H9 (cell line): ENCODE measurements at regions not wholly inside any gene's neighbourhood (a gene's known extent, or its start where the extent isn't known, plus 50 kb on each side); places are given as distances from the start of the nearest gene placed in this dataset.

ENCODE experiments used
- DNase-seq: peaks from one replicate; pipeline ENCODE4 v3.0.0-alpha.2; 2017
- H2AFZ ChIP-seq: one replicate; pipeline ENCODE4 v1.6.1; 2013; ENCODE audit warnings: mild to moderate bottlenecking, low read length, control low read depth, moderate library complexity
- H2AK5ac ChIP-seq: 2 replicates; pipeline ENCODE4 v1.6.1; 2013; ENCODE audit warnings: low read length, control low read depth, mixed read lengths; ENCODE audit not compliant: insufficient read length
- H2BK120ac ChIP-seq: one replicate; pipeline ENCODE4 v1.6.1; 2013; ENCODE audit warnings: low read depth, mild to moderate bottlenecking, low read length, control low read depth, inconsistent platforms; ENCODE audit not compliant: poor library complexity, severe bottlenecking
- H2BK12ac ChIP-seq: 2 replicates; pipeline ENCODE4 v1.6.1; 2013; ENCODE audit warnings: low read length, control low read depth, mixed read lengths, low read depth; ENCODE audit not compliant: insufficient read length
- H2BK15ac ChIP-seq: 2 replicates; pipeline ENCODE4 v1.6.1; 2013; ENCODE audit warnings: low read depth, low read length, control low read depth
- H2BK20ac ChIP-seq: one replicate; pipeline ENCODE4 v1.6.1; 2013; ENCODE audit warnings: low read depth, mild to moderate bottlenecking, low read length, control low read depth, inconsistent platforms; ENCODE audit not compliant: poor library complexity, severe bottlenecking
- H2BK5ac ChIP-seq: 2 replicates; pipeline ENCODE4 v1.6.1; 2013; ENCODE audit warnings: low read length, control low read depth, mixed read lengths; ENCODE audit not compliant: insufficient read length
- H3K14ac ChIP-seq: 2 replicates; pipeline ENCODE4 v1.6.1; 2013; ENCODE audit warnings: low read length, control low read depth; ENCODE audit not compliant: insufficient read depth
- H3K18ac ChIP-seq: 2 replicates; pipeline ENCODE4 v1.6.1; 2013; ENCODE audit warnings: low read depth, mild to moderate bottlenecking, mixed read lengths, low read length, control low read depth; ENCODE audit not compliant: insufficient read length
- H3K23ac ChIP-seq: 2 replicates; pipeline ENCODE4 v1.6.1; 2013; ENCODE audit warnings: low read length, control low read depth, mixed read lengths, low read depth; ENCODE audit not compliant: insufficient read length
- H3K23me2 ChIP-seq: 2 replicates; pipeline ENCODE4 v1.6.1; 2013; ENCODE audit warnings: low read depth, mild to moderate bottlenecking, mixed read lengths, low read length, control low read depth; ENCODE audit not compliant: insufficient read length, poor library complexity, severe bottlenecking
- H3K27ac ChIP-seq: 2 replicates; pipeline ENCODE4 v1.5.1; 2013; ENCODE audit warnings: low read length, control low read depth, mixed read lengths, low read depth; ENCODE audit not compliant: insufficient read length
- H3K27me3 ChIP-seq: 2 replicates; pipeline ENCODE4 v1.6.1; 2013; ENCODE audit warnings: low read length, control low read depth, inconsistent platforms; ENCODE audit not compliant: insufficient read depth
- H3K4ac ChIP-seq: 2 replicates; pipeline ENCODE4 v1.6.1; 2013; ENCODE audit warnings: low read depth, mild to moderate bottlenecking, control low read depth, inconsistent platforms, low read length, moderate library complexity
- H3K4me1 ChIP-seq: 2 replicates; pipeline ENCODE4 v1.6.1; 2013; ENCODE audit warnings: low read length, control low read depth, inconsistent platforms; ENCODE audit not compliant: insufficient read depth
- H3K4me2 ChIP-seq: 2 replicates; pipeline ENCODE4 v1.6.1; 2013; ENCODE audit warnings: low read length, control low read depth, mixed read lengths; ENCODE audit not compliant: insufficient read length, insufficient read depth
- H3K56ac ChIP-seq: 2 replicates; pipeline ENCODE4 v1.6.1; 2013; ENCODE audit warnings: low read depth, mild to moderate bottlenecking, mixed read lengths, low read length, control low read depth; ENCODE audit not compliant: insufficient read length
- H3K79me1 ChIP-seq: 2 replicates; pipeline ENCODE4 v1.6.1; 2013; ENCODE audit warnings: low read depth, mild to moderate bottlenecking, moderate library complexity, low read length, control low read depth, inconsistent platforms; ENCODE audit not compliant: insufficient read depth, poor library complexity, severe bottlenecking
- H3K79me2 ChIP-seq: 2 replicates; pipeline ENCODE4 v1.6.1; 2013; ENCODE audit warnings: low read length, control low read depth, inconsistent platforms; ENCODE audit not compliant: insufficient read depth
- H3K9ac ChIP-seq: 2 replicates; pipeline ENCODE4 v1.6.1; 2013; ENCODE audit warnings: low read length, control low read depth, mixed read lengths; ENCODE audit not compliant: insufficient read length; ENCODE audit errors: extremely low read depth
- H3K9me3 ChIP-seq: one replicate; pipeline ENCODE4 v1.6.1; 2013; ENCODE audit warnings: low read depth, low read length, inconsistent platforms; ENCODE audit not compliant: control insufficient read depth
- H3T11ph ChIP-seq: one replicate; pipeline ENCODE4 v1.6.1; 2013; ENCODE audit warnings: mild to moderate bottlenecking, low read length, control low read depth, inconsistent platforms
- H4K20me1 ChIP-seq: one replicate; pipeline ENCODE4 v1.6.1; 2013; ENCODE audit not compliant: control insufficient read depth, insufficient read length, insufficient read depth
- H4K5ac ChIP-seq: 2 replicates; pipeline ENCODE4 v1.6.1; 2013; ENCODE audit warnings: low read depth, mild to moderate bottlenecking, mixed read lengths, low read length, control low read depth; ENCODE audit not compliant: insufficient read length
- H4K8ac ChIP-seq: replicated peaks from 2 replicates; pipeline ENCODE4 v1.6.1; 2013; ENCODE audit warnings: low read length, control low read depth, mixed read lengths, low read depth; ENCODE audit not compliant: insufficient read length
- H4K91ac ChIP-seq: 2 replicates; pipeline ENCODE4 v1.6.1; 2013; ENCODE audit warnings: low read depth, mild to moderate bottlenecking, moderate library complexity, mixed read lengths, low read length, control low read depth; ENCODE audit not compliant: insufficient read length
- H3K27ac Mint-ChIP-seq, 3 experiments: 2 replicates in 2 of 3; 3 replicates in 1 of 3; pipeline ENCODE4 v1.8.0; 2020 to 2021; ENCODE audit warnings: mixed read lengths in 3 of 3, mild to moderate bottlenecking in 1 of 3, moderate library complexity in 1 of 3
- H3K27me3 Mint-ChIP-seq: 2 replicates; pipeline ENCODE4 v1.8.0; 2021; ENCODE audit warnings: low read depth, mild to moderate bottlenecking, moderate library complexity, mixed read lengths
- H3K36me3 Mint-ChIP-seq, 3 experiments: 2 replicates in 2 of 3; 3 replicates in 1 of 3; pipeline ENCODE4 v1.8.0; 2020 to 2021; ENCODE audit warnings: low read depth in 3 of 3, mixed read lengths in 3 of 3; ENCODE audit not compliant: insufficient read depth in 1 of 3
- H3K4me1 Mint-ChIP-seq, 2 experiments: 2 replicates each; pipeline ENCODE4 v1.8.0; 2020; ENCODE audit warnings: mixed read lengths in 2 of 2
- H3K4me3 Mint-ChIP-seq, 2 experiments: 2 replicates in 1 of 2; 3 replicates in 1 of 2; pipeline ENCODE4 v1.8.0; 2020 to 2021; ENCODE audit warnings: mild to moderate bottlenecking in 2 of 2, mixed read lengths in 2 of 2, moderate library complexity in 1 of 2
- H3K9me3 Mint-ChIP-seq, 2 experiments: 2 replicates in 1 of 2; 3 replicates in 1 of 2; pipeline ENCODE4 v1.8.0; 2020; ENCODE audit warnings: mild to moderate bottlenecking in 2 of 2, mixed read lengths in 2 of 2, moderate library complexity in 1 of 2
- WGBS: extraction: QIAGEN DNeasy Blood & Tissue Kit; methylation state at CpG from one replicate; pipeline ENCODE4 v1.1.7; 2013; ENCODE audit warnings: missing lambda C conversion rate, low lambda C conversion rate, mixed read lengths; ENCODE audit not compliant: insufficient read length; ENCODE audit errors: extremely low coverage; 5-methylcytosine and 5-hydroxymethylcytosine counted together
- TF ChIP-seq, protein P1 (sequence below): fragments of 200-600 bp; sonication (generic); conservative IDR thresholded peaks from 3 replicates; pipeline ENCODE4 v1.8.0; 2021; ENCODE audit warnings: antibody characterized with exemption, mild to moderate bottlenecking

DNA sequence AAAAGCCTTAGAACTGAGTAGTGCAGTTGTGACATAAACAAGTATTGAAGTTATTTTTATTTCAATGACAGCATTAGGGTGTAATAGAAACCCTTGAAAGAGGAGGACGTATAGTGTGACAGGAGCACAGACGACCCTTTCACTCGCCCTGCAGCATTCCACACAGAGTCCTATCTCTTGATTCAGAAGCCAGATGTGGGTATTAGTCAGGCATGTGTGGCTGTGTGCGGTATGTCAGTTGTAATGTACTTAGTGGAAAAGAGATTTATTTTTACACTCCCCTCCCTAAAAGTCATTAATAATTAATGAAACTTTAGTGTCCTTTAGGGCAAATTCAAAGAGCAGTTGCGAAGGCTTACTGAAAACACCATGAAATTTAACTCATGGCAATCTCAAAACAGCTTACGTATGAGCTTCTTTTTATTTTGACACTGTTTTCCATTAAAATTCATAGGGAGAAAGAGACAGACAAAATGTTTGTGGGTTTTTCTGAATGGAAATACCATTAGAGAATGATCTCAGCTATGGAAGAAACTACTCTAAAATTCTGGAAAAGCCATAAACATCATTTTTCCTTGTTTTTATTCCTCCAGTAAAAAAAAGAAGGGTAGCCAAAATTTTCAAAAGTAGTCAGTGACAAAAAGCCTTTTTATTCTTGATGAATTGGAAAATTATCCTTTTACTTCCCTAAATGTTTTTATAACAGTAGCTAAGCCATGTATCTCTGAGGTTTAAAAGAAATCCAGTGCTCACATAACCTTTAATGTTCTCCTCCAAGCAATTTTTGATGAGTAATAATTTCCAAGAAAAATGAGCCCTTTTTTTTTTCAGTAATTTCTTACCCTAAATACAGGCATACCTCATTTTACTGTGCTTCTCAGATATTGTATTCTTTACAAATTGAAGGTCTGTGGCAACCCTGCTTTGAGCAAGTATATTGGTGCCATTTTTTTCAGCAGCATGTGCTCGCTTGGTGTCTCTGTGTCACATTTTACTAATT, 84.0 kb upstream of the DSEL start:
- peaks cover 31 to 37% of the 10 kb centered on the region in 2 experiments for H3K9me3 Mint-ChIP-seq
- TF ChIP-seq, protein P1, sequence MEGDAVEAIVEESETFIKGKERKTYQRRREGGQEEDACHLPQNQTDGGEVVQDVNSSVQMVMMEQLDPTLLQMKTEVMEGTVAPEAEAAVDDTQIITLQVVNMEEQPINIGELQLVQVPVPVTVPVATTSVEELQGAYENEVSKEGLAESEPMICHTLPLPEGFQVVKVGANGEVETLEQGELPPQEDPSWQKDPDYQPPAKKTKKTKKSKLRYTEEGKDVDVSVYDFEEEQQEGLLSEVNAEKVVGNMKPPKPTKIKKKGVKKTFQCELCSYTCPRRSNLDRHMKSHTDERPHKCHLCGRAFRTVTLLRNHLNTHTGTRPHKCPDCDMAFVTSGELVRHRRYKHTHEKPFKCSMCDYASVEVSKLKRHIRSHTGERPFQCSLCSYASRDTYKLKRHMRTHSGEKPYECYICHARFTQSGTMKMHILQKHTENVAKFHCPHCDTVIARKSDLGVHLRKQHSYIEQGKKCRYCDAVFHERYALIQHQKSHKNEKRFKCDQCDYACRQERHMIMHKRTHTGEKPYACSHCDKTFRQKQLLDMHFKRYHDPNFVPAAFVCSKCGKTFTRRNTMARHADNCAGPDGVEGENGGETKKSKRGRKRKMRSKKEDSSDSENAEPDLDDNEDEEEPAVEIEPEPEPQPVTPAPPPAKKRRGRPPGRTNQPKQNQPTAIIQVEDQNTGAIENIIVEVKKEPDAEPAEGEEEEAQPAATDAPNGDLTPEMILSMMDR = no peak
- no peak overlapping the region for H3K4me3 Mint-ChIP-seq
- Histone ChIP-seq H3T11ph (no peak overlapping the region), H4K91ac (no peak overlapping the region), H3K23ac (no peak overlapping the region), H3K27me3 (no peaks in the 10 kb centered on the region), H3K79me1 (no peaks in the 10 kb centered on the region), H3K4ac (no peak overlapping the region), H3K4me1 (no peaks in the 10 kb centered on the region), H4K20me1 (no peaks in the 10 kb centered on the region), H3K27ac (no peak overlapping the region), H3K14ac (no peak overlapping the region), H2AFZ (no peak overlapping the region), H2BK120ac (no peak overlapping the region), H2BK12ac (no peak overlapping the region), H3K23me2 (no peaks in the 10 kb centered on the region), H4K5ac (no peak overlapping the region), H2AK5ac (no peak overlapping the region), H2BK5ac (no peak overlapping the region), H3K79me2 (no peaks in the 10 kb centered on the region), H3K9me3 (peaks cover 8% of the 10 kb centered on the region), H3K9ac (no peak overlapping the region), H2BK20ac (no peak overlapping the region), H3K18ac (no peak overlapping the region), H2BK15ac (no peak overlapping the region), H3K56ac (no peak overlapping the region), H3K4me2 (no peak overlapping the region), H4K8ac (no peak overlapping the region)
- H3K27me3 Mint-ChIP-seq = no peaks in the 10 kb centered on the region
- no peak for DNase-seq
- H3K27ac Mint-ChIP-seq = no peak overlapping the region
- peaks cover 14 to 43% (median 20%) of the 10 kb centered on the region in 3 experiments for H3K36me3 Mint-ChIP-seq
- peaks cover 11 to 14% of the 10 kb centered on the region in 2 experiments for H3K4me1 Mint-ChIP-seq
- WGBS = no CpG with 5 or more reads among the region's 7 CpGs
